Mesendoderm (in vitro differentiated cells): ENCODE measurements at regions not wholly inside any gene's neighbourhood (a gene's known extent, or its start where the extent isn't known, plus 50 kb on each side); places are given as distances from the start of the nearest gene placed in this dataset.
"Not testable (repeated sequence)": the region's sequence is repeated elsewhere in the genome, so short reads cannot be mapped to it uniquely, and the experiment has no call there.

ENCODE experiments used
- DNase-seq: peaks from one replicate; pipeline ENCODE4 v3.0.0; 2013
- H2AK5ac ChIP-seq: 2 replicates; pipeline ENCODE4 v1.6.1; 2013; ENCODE audit warnings: low read length, inconsistent platforms
- H2BK120ac ChIP-seq: 2 replicates; pipeline ENCODE4 v1.6.1; 2013; ENCODE audit warnings: low read depth, mild to moderate bottlenecking, low read length, moderate library complexity, mixed read lengths
- H2BK15ac ChIP-seq: replicated peaks from 2 replicates; pipeline ENCODE4 v1.6.1; 2013; ENCODE audit warnings: low read depth, mild to moderate bottlenecking, moderate library complexity
- H2BK5ac ChIP-seq: 2 replicates; pipeline ENCODE4 v1.6.1; 2013; ENCODE audit warnings: low read length, inconsistent platforms
- H3K18ac ChIP-seq: 2 replicates; pipeline ENCODE4 v1.6.1; 2013; ENCODE audit warnings: mild to moderate bottlenecking, low read length, mixed read lengths
- H3K23ac ChIP-seq: one replicate; pipeline ENCODE4 v1.6.1; 2013; ENCODE audit warnings: low read length
- H3K27ac ChIP-seq: 2 replicates; pipeline ENCODE4 v1.5.1; 2013; ENCODE audit warnings: low read depth, mild to moderate bottlenecking, inconsistent platforms, low read length, moderate library complexity
- H3K27me3 ChIP-seq: 2 replicates; pipeline ENCODE4 v1.6.1; 2013; ENCODE audit warnings: low read length, control low read depth, mild to moderate bottlenecking, inconsistent platforms; ENCODE audit not compliant: insufficient read depth, poor library complexity
- H3K36me3 ChIP-seq: 2 replicates; pipeline ENCODE4 v1.6.1; 2013; ENCODE audit warnings: low read length, inconsistent platforms; ENCODE audit not compliant: control insufficient read depth, insufficient read depth
- H3K4ac ChIP-seq: one replicate; pipeline ENCODE4 v1.6.1; 2013; ENCODE audit warnings: low read depth, mild to moderate bottlenecking, low read length, moderate library complexity
- H3K4me1 ChIP-seq: 2 replicates; pipeline ENCODE4 v1.6.1; 2013; ENCODE audit warnings: low read depth, low read length, inconsistent platforms; ENCODE audit not compliant: control insufficient read depth
- H3K4me2 ChIP-seq: 2 replicates; pipeline ENCODE4 v1.6.1; 2013; ENCODE audit warnings: low read length
- H3K4me3 ChIP-seq: 2 replicates; pipeline ENCODE4 v1.5.1; 2013; ENCODE audit warnings: mild to moderate bottlenecking, low read length
- H3K56ac ChIP-seq: one replicate; pipeline ENCODE4 v1.6.1; 2013; ENCODE audit warnings: low read length
- H3K79me1 ChIP-seq: 2 replicates; pipeline ENCODE4 v1.6.1; 2013; ENCODE audit warnings: low read length, inconsistent platforms
- H3K79me2 ChIP-seq: 2 replicates; pipeline ENCODE4 v1.6.1; 2013; ENCODE audit warnings: mild to moderate bottlenecking, low read length; ENCODE audit not compliant: control insufficient read depth, insufficient read depth
- H3K9ac ChIP-seq: 2 replicates; pipeline ENCODE4 v1.6.1; 2013; ENCODE audit warnings: low read length, inconsistent platforms
- H4K5ac ChIP-seq: one replicate; pipeline ENCODE4 v1.6.1; 2013; ENCODE audit warnings: low read length
- H4K8ac ChIP-seq: one replicate; pipeline ENCODE4 v1.6.1; 2013; ENCODE audit warnings: low read depth, mild to moderate bottlenecking, control low read depth, low read length, moderate library complexity
- WGBS: extraction: QIAGEN DNeasy Blood & Tissue Kit; methylation state at CpG from one replicate; pipeline ENCODE4 v1.1.7; 2013; ENCODE audit warnings: low lambda C conversion rate, missing lambda C conversion rate; ENCODE audit not compliant: insufficient coverage; ENCODE audit errors: extremely low coverage; 5-methylcytosine and 5-hydroxymethylcytosine counted together

GRCh38 chr15:35246451-35246850 is 161.4 kb upstream of the NANOGP8 start:
- Histone ChIP-seq H3K18ac (peak overlapping the region; percentile 75), H2BK120ac (no peak overlapping the region), H3K36me3 (no peaks in the 10 kb centered on the region), H4K8ac (peak overlapping the region; percentile 56), H4K5ac (no peak overlapping the region), H3K79me1 (no peaks in the 10 kb centered on the region), H3K27me3 (no peaks in the 10 kb centered on the region), H3K4me1 (no peaks in the 10 kb centered on the region), H3K4me3 (no peak overlapping the region), H3K56ac (no peak overlapping the region), H3K27ac (peak overlapping the region; percentile 64), H2BK5ac (no peak overlapping the region), H2AK5ac (no peak overlapping the region), H3K4me2 (no peak overlapping the region), H3K4ac (no peak overlapping the region), H3K9ac (no peak overlapping the region), H3K79me2 (no peaks in the 10 kb centered on the region), H3K23ac (no peak overlapping the region), H2BK15ac (no peak overlapping the region)
- no CpG with 5 or more reads among the region's 4 CpGs for WGBS
- DNase-seq, result peak; percentile 84

GRCh38 chr15:35245681-35246080 is 160.6 kb upstream of the NANOGP8 start:
- H3K36me3 ChIP-seq, H2AK5ac ChIP-seq, H3K27me3 ChIP-seq: not testable (repeated sequence)

GRCh38 chr15:35244227-35244626 is 159.1 kb upstream of the NANOGP8 start:
- no peak for DNase-seq
- Histone ChIP-seq H3K9ac (no peak overlapping the region), H3K4ac (no peak overlapping the region), H2BK120ac (peak overlapping the region; percentile 15), H4K5ac (no peak overlapping the region), H3K18ac (no peak overlapping the region), H2BK5ac (no peak overlapping the region), H3K4me1 (no peaks in the 10 kb centered on the region), H2AK5ac (no peak overlapping the region), H3K79me2 (no peaks in the 10 kb centered on the region), H4K8ac (no peak overlapping the region), H3K4me2 (no peak overlapping the region), H3K56ac (no peak overlapping the region), H3K27me3 (no peaks in the 10 kb centered on the region), H3K79me1 (no peaks in the 10 kb centered on the region), H3K27ac (no peak overlapping the region), H3K23ac (no peak overlapping the region), H3K36me3 (no peaks in the 10 kb centered on the region), H2BK15ac (no peak overlapping the region), H3K4me3 (no peak overlapping the region)
- WGBS, result 100% methylated on average over 1 of the region's 3 CpGs

More at GRCh38 chr15:35245681-35246080, 160.6 kb upstream of the NANOGP8 start:
- peak; percentile 69 for DNase-seq
- H3K27ac ChIP-seq, H3K4me1 ChIP-seq, H3K18ac ChIP-seq, H3K9ac ChIP-seq, H3K79me1 ChIP-seq, H3K79me2 ChIP-seq, H2BK15ac ChIP-seq, H3K4ac ChIP-seq, H4K5ac ChIP-seq, H3K56ac ChIP-seq, H3K23ac ChIP-seq, H2BK5ac ChIP-seq, H2BK120ac ChIP-seq, H4K8ac ChIP-seq, H3K4me2 ChIP-seq, H3K4me3 ChIP-seq: not testable (repeated sequence)
- no CpG with 5 or more reads among the region's 2 CpGs for WGBS

- Histone ChIP-seq H3K4me1 (no peaks in the 10 kb centered on the region), H2BK120ac (no peak overlapping the region), H2AK5ac (no peak overlapping the region), H3K4me2 (no peak overlapping the region), H2BK5ac (no peak overlapping the region), H3K4ac (no peak overlapping the region), H4K5ac (no peak overlapping the region), H3K36me3 (no peaks in the 10 kb centered on the region), H3K4me3 (no peak overlapping the region), H3K18ac (no peak overlapping the region), H3K27ac (no peak overlapping the region), H3K56ac (no peak overlapping the region), H3K79me1 (no peaks in the 10 kb centered on the region), H3K79me2 (no peaks in the 10 kb centered on the region), H3K23ac (no peak overlapping the region), H3K27me3 (no peaks in the 10 kb centered on the region), H4K8ac (no peak overlapping the region), H3K9ac (no peak overlapping the region), H2BK15ac (no peak overlapping the region)
- no CpG with 5 or more reads among the region's 3 CpGs for WGBS
- no peak for DNase-seq
These were observed 158.7 kb upstream of the NANOGP8 start for GRCh38 chr15:35243758-35244157.

- H2BK120ac ChIP-seq, H3K23ac ChIP-seq, H2AK5ac ChIP-seq, H4K5ac ChIP-seq, H4K8ac ChIP-seq, H3K4me1 ChIP-seq, H3K18ac ChIP-seq, H2BK5ac ChIP-seq, H3K9ac ChIP-seq, H3K4ac ChIP-seq, H3K56ac ChIP-seq, DNase-seq, H3K79me2 ChIP-seq, H3K36me3 ChIP-seq, H3K27me3 ChIP-seq, H3K27ac ChIP-seq, H3K4me3 ChIP-seq, H2BK15ac ChIP-seq, H3K4me2 ChIP-seq, H3K79me1 ChIP-seq: not testable (repeated sequence)
- WGBS, result no CpG with 5 or more reads among the region's 6 CpGs
These were observed 154.6 kb upstream of the NANOGP8 start for GRCh38 chr15:35239693-35240092.

- not testable (repeated sequence) for H2BK15ac ChIP-seq, DNase-seq, H3K79me2 ChIP-seq, H3K56ac ChIP-seq, H3K9ac ChIP-seq, H3K79me1 ChIP-seq, H2AK5ac ChIP-seq, H3K27ac ChIP-seq, H3K4me3 ChIP-seq, H2BK5ac ChIP-seq, H3K4me1 ChIP-seq, H4K8ac ChIP-seq, H3K36me3 ChIP-seq, H4K5ac ChIP-seq, H3K4me2 ChIP-seq, H3K4ac ChIP-seq, H2BK120ac ChIP-seq, H3K27me3 ChIP-seq, H3K23ac ChIP-seq, H3K18ac ChIP-seq
- no CpG with 5 or more reads among the region's 3 CpGs for WGBS
These were observed 153.4 kb upstream of the NANOGP8 start for GRCh38 chr15:35238448-35238847.
